ENCODE measurements at regions not wholly inside any gene's neighbourhood (a gene's known extent, or its start where the extent isn't known, plus 50 kb on each side); places are given as distances from the start of the nearest gene placed in this dataset.

- CTCF ChIA-PET (ENCODE audit: partially characterized antibody): interaction anchor here (1.0 to 2.1 kb wide), 4 partner anchors 10 to 511 kb away, joined by 3 to 8 read pairs (median 4); no protein-coding TSS in a partner anchor
- POLR2A ChIA-PET (ENCODE audit: partially characterized antibody): no interaction called here
Measured at GRCh38 chr2:237024255-237024654, 61.4 kb upstream of the COPS8 start.

More at GRCh38 chr2:237024255-237024654, 61.4 kb upstream of the COPS8 start:
- FAIRE-seq (no peak), DNase-seq (ENCODE audit: low read depth in 1 of 2, low spot score in 2 of 2) (no peak)
- Histone ChIP-seq H3K4me2 (ENCODE audit: insufficient read depth in 1 of 2, low read depth in 2 of 2, low read length in 2 of 2) (no peak overlapping the region), H3K14ac (ENCODE audit: insufficient read length) (no peak overlapping the region), H3K79me2 (ENCODE audit: control insufficient read depth in 1 of 2, insufficient read depth in 2 of 2, low read length in 2 of 2) (no peaks in the 10 kb centered on the region), H4K20me1 (replicated peaks in 1 of 2; ENCODE audit: control insufficient read depth in 1 of 2, insufficient read depth in 2 of 2, low read length in 2 of 2) (no peaks in the 10 kb centered on the region), H4K8ac (ENCODE audit: extremely low read depth, insufficient read depth, low read length) (no peak overlapping the region), H3K27me3 (replicated peaks in 1 of 4; ENCODE audit: control insufficient read depth in 3 of 4, extremely low read depth in 1 of 4, insufficient read depth in 3 of 4, low read length in 3 of 4) (no peaks in the 10 kb centered on the region; a peak in 2 of 7 replicates), H2BK120ac (replicated peaks; ENCODE audit: low read depth, low read length) (no peak overlapping the region), H2AK5ac (ENCODE audit: low read depth, low read length) (no peak overlapping the region), H4K5ac (ENCODE audit: insufficient read length, low read depth, low read length) (no peak overlapping the region), H2BK12ac (ENCODE audit: low read depth, low read length) (no peak overlapping the region), H3K79me1 (ENCODE audit: low read depth, low read length) (no peaks in the 10 kb centered on the region), H2AFZ (ENCODE audit: low read length) (no peak overlapping the region), H3K23ac (ENCODE audit: insufficient read length) (no peak overlapping the region), H3K9ac (replicated peaks in 1 of 4; ENCODE audit: extremely low read depth in 1 of 4, low read depth in 3 of 4, low read length in 3 of 4) (no peak overlapping the region), H3K4me1 (replicated peaks in 1 of 4; ENCODE audit: control insufficient read depth in 3 of 4, insufficient read depth in 4 of 4, low read length in 3 of 4) (no peaks in the 10 kb centered on the region), H3K4ac (replicated peaks; ENCODE audit: insufficient read length, low read depth, low read length) (no peak overlapping the region), H3K23me2 (ENCODE audit: low read depth, low read length) (no peaks in the 10 kb centered on the region), H3K56ac (replicated peaks; ENCODE audit: insufficient read length, low read depth, low read length) (no peak overlapping the region), H2BK20ac (ENCODE audit: low read length) (no peak overlapping the region), H2BK15ac (ENCODE audit: low read length) (no peak overlapping the region), H3K36me3 (ENCODE audit: control insufficient read depth in 2 of 4, insufficient read depth in 4 of 4, low read length in 3 of 4) (no peaks in the 10 kb centered on the region), H4K91ac (replicated peaks; ENCODE audit: insufficient read length, low read length) (no peak overlapping the region), H3K9me3 (ENCODE audit: insufficient read depth in 2 of 2, low read depth in 1 of 2, low read length in 1 of 2) (peaks cover 0 to 7% of the 10 kb centered on the region in 2 experiments; a peak in 2 of 4 replicates), H3K4me3 (ENCODE audit: extremely low read depth in 1 of 4, insufficient read depth in 2 of 4, low read depth in 3 of 4, low read length in 4 of 4) (no peak overlapping the region), H3K27ac (ENCODE audit: low read depth, low read length) (no peak overlapping the region), H3K18ac (ENCODE audit: extremely low read depth, low read length) (no peak overlapping the region), H2BK5ac (ENCODE audit: low read depth, low read length) (no peak overlapping the region)
- no peak for TF ChIP-seq NRF1 (IDR thresholded peaks at IDR 0.05; ENCODE audit: low read depth, low read length)

Data from H1 (cell line).